ENCODE measurements at regions not wholly inside any gene's neighbourhood (a gene's known extent, or its start where the extent isn't known, plus 50 kb on each side); places are given as distances from the start of the nearest gene placed in this dataset.

DNA sequence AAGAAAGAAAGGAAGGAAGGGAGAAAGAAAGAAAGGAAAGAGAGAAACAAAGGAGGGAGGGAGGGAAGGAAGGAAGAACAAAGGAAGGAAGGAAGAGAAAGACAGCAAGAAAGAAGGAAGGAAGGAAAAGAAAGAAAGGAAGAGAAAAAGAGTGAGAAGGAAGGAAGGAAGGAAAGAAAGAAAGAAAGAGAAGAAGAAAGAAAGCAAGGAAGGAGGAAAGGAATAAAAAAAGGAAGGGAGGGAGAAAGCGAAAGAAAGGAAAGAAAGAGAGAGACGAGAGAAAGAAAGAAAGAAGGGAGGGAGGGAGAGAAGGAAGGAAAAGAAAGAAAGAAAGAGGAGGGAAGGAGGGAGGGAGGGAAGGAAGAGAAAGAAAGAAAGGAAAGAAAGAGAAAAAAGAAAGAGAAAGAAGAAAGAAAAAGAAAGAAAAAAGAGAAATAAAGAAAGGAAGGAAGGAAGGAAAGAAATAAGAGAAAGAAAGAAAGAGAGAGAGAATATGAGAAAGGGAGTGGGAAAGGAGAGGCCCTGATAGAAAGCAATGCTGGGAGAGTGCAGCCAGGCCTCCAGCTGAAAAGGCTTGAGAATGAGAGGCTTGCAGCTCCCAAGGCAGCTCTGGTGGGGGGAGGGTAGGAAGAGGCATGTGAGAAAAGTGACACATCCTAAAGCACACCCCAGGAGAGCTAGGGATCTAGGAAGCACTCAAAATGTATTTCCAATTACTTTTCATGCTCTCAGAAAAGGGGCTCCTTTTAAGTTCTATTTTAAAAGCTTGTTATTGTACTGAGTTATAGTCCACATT, 134.0 kb upstream of the ZIC3 start:
- no peak for DNase-seq
- TF ChIP-seq POLR2A (IDR thresholded peaks at IDR 0.05), result no peak
- TF ChIP-seq, protein P1, sequence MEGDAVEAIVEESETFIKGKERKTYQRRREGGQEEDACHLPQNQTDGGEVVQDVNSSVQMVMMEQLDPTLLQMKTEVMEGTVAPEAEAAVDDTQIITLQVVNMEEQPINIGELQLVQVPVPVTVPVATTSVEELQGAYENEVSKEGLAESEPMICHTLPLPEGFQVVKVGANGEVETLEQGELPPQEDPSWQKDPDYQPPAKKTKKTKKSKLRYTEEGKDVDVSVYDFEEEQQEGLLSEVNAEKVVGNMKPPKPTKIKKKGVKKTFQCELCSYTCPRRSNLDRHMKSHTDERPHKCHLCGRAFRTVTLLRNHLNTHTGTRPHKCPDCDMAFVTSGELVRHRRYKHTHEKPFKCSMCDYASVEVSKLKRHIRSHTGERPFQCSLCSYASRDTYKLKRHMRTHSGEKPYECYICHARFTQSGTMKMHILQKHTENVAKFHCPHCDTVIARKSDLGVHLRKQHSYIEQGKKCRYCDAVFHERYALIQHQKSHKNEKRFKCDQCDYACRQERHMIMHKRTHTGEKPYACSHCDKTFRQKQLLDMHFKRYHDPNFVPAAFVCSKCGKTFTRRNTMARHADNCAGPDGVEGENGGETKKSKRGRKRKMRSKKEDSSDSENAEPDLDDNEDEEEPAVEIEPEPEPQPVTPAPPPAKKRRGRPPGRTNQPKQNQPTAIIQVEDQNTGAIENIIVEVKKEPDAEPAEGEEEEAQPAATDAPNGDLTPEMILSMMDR (IDR thresholded peaks at IDR 0.05), result no peak
- Histone ChIP-seq H3K4me3 (no peak overlapping the region), H3K4me1 (no peaks in the 10 kb centered on the region), H3K9me3 (no peaks in the 10 kb centered on the region), H3K27ac (no peak overlapping the region), H3K36me3 (no peaks in the 10 kb centered on the region), H3K27me3 (peaks cover 0 to 6% of the 10 kb centered on the region in 2 donors)

DNA sequence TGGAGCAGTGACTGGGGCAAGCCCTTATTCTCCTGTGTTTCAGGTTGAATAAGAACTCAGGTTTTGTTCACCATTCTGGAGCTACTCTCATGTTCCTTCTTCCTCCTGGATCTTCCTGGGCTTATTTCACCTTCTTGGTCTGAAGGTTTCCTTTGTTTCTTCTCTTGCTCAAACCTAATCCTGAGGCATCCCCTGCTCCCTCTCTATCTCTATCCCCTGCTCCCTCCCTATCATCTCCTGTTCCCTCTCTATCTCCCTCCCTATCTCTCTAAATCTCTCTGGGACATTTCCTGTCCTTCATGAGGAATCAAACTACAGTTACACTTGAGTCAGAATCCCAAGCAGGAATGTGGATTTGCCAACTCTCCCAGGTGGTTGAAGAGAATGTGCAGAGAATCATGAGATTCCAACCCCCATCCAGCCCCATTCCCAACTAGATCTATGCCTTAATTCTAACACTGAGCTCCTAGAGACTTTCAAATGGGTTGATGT, 134.9 kb upstream of the ZIC3 start:
- H3K27me3 ChIP-seq, result peaks cover 0 to 6% of the 10 kb centered on the region in 2 donors
- H3K36me3 ChIP-seq, result no peaks in the 10 kb centered on the region
- H3K27ac ChIP-seq, result no peak overlapping the region
- no peaks in the 10 kb centered on the region for H3K9me3 ChIP-seq
- DNase-seq, result no peak
- no peaks in the 10 kb centered on the region for H3K4me1 ChIP-seq
- H3K4me3 ChIP-seq, result no peak overlapping the region
- TF ChIP-seq, protein P1 (IDR thresholded peaks at IDR 0.05), result no peak
- no peak for TF ChIP-seq POLR2A (IDR thresholded peaks at IDR 0.05)

DNA sequence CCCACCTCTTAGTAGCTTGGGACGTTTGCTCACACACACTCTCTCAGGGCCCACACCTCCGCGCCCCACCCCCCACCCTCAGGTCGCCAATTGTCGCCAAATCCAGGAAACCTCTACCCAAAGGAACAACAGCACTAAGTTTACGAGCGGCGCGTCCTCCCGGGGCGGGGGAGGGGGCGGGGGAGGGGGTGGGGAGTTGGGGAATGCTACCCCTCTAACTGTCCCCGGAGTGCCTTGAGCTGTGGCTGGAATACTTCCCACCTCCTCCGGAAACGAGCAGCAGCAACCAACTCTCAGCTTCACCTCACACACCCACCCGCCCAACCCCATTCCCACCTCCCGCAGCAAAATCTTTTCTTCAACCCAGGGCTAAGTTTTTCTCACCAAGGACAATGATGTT, 135.6 kb upstream of the ZIC3 start:
- Histone ChIP-seq H3K4me1 (no peaks in the 10 kb centered on the region), H3K36me3 (no peaks in the 10 kb centered on the region), H3K4me3 (no peak overlapping the region), H3K27me3 (peaks cover 0 to 6% of the 10 kb centered on the region in 2 donors), H3K27ac (no peak overlapping the region), H3K9me3 (no peaks in the 10 kb centered on the region)
- TF ChIP-seq, protein P1 (IDR thresholded peaks at IDR 0.05), result no peak
- TF ChIP-seq POLR2A (IDR thresholded peaks at IDR 0.05), result no peak
- no peak for DNase-seq

DNA sequence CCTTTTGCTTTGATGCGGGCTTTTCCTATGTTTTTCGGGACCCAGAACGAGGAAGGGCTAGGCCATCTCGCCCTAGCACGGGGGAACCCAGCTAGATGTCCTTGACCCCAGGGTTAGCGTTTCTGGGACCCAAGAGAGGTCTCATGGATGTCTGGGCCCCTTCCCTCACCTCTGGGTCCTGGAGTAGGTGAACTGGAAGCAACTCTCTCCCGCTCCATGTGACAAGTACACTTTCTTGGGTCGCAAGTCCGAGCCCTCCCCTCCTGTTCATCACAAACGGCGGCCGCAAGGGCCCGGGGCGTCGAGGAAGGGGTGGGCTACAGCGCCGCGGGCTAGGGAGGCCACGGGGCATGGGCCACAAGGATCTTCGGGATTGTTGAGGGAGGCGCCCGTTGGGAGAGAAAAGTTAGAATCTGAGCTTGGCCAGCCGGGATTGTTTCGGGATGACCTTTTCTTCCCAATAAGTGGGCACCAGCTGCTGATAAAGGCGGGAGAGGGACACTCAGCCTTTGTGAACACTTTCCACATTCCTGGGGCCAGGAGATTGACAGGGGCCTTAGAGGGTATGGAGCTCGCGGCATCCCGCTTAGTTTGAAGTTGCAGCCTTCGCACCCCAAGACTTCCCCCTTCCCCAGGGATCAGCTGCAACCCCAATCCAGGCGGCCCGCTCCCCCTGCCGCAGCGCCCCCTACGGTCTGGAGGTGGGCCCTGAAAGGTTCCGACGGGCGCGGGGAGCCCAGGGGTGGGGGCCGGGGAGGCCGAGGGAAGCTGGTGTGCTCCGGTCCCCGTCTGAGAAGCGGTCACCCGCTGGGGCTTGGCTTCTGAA, 136.9 kb upstream of the ZIC3 start:
- Histone ChIP-seq H3K9me3 (no peaks in the 10 kb centered on the region), H3K4me3 (peak overlapping the region in 1 of 4 donors; percentile 43), H3K27me3 (peaks cover 0 to 6% of the 10 kb centered on the region in 2 donors), H3K36me3 (no peaks in the 10 kb centered on the region), H3K27ac (no peak overlapping the region), H3K4me1 (no peaks in the 10 kb centered on the region)
- no peak for TF ChIP-seq POLR2A (IDR thresholded peaks at IDR 0.05)
- TF ChIP-seq, protein P1 (IDR thresholded peaks at IDR 0.05), result no peak
- DNase-seq, result no peak

DNA sequence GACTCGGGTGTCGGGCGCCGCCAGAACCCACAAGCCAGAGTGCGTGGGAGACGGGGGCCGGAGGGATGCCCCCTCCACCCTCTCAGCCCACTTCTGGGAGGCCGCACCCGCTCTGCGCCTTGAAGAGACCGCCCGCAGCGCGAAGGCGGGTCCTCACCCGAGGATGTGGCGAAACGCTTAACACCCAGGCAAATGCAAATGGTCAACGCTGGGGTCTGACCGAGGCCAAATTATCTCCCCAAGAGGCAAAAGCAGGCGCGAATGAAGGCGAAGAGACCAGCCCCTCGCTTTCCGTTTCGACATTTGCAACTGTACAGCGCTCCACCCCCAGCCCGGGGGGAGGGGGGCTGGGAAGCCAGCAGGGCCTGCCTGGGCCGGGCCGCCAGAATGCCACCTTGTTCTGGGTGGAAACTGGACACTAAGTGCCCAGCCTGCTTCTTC, 137.7 kb upstream of the ZIC3 start:
- H3K4me3 ChIP-seq, result peak overlapping the region; percentile 7 to 43 (median 34)
- peaks cover 0 to 6% of the 10 kb centered on the region in 2 donors for H3K27me3 ChIP-seq
- H3K27ac ChIP-seq, result no peak overlapping the region
- H3K4me1 ChIP-seq, result no peaks in the 10 kb centered on the region
- no peaks in the 10 kb centered on the region for H3K36me3 ChIP-seq
- H3K9me3 ChIP-seq, result no peaks in the 10 kb centered on the region
- no peak for DNase-seq
- TF ChIP-seq, protein P1 (IDR thresholded peaks at IDR 0.05), result no peak
- no peak for TF ChIP-seq POLR2A (IDR thresholded peaks at IDR 0.05)

Measured in Peyer's patch (tissue), 4 donors.